ENCODE measurements at regions not wholly inside any gene's neighbourhood (a gene's known extent, or its start where the extent isn't known, plus 50 kb on each side); places are given as distances from the start of the nearest gene placed in this dataset.
"Not testable (repeated sequence)": the region's sequence is repeated elsewhere in the genome, so short reads cannot be mapped to it uniquely, and the experiment has no call there.

DNA sequence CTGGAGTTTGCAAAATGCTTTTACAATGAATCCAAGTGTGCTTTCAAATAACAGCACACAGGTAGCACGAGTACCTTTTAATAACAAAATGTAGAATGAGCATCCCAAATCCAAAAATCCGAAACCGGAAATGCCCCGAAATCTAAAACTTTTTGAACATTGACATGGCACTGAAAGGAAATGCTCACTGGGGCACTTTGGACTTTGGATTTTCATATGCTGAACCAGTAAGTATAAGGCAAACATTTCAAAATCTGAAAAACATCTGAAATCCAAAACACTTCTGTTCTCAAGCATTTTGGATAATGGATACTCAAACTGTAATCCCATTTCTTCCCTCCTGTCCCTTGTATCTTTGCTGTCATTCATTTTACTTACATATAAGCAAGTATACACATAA, 50.1 kb downstream of the GCNT4 start:
- DNase-seq (ENCODE audit: extremely low read depth in 1 of 2, low read depth in 1 of 2): no peak

DNA sequence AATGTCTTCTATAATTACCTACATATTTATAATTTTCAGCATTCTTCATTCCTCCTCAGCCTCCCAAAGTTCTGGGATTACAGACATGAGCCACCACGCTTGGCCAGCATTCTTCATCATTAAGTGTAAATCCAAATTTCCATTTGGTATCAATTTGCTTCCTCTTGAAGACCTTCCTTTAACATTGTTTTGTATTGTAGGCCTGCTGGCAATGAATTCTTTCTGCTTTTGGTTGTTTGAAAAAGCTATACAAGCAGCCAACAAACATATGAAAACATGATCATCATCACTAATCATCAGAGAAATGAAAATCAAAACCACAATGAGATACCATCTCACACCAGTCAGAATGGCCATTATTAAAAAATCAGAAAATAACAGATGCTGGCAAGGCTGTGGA, 56.4 kb downstream of the GCNT4 start:
- DNase-seq (ENCODE audit: extremely low read depth in 1 of 2, low read depth in 1 of 2): no peak

DNA sequence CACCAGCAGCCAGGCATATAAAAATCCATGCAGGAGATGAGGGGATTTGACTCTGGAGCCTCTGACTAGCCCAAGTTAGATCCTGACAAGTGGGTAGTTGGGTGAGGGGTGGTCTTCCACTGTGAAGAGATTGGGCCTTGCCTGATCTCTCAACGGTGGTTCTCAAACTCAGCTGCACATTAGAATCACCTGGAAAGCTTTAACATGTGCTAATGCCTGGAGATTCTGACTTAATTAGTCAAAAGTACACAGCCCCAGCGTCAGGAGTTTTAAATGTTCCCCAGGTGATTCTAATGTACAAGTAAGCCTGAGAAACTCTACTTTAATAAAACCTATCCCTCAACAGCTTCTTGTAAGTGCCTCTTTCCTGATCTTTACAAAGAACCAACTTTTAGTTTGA, 57.5 kb downstream of the GCNT4 start:
- DNase-seq (ENCODE audit: extremely low read depth in 1 of 2, low read depth in 1 of 2): no peak

DNA sequence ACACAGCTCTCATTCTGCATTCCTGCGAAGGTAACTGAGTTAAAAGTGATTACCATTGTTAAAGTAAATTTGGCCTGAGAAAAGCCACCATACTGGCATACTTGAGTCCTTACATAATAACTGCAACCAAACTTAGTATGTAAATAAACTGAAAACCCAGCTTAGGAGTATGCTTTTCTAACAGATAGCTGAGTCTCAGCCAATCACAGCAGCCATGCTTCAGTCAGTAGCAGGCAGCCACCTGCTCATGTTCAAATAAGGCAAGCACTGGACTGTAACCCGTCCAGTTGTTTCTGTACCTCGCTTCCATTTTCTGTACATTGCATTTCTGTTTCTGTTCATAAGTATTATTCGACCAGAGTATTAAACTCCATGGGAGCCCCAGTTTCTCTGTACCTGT, 58.6 kb downstream of the GCNT4 start:
- no peak for DNase-seq (ENCODE audit: extremely low read depth in 1 of 2, low read depth in 1 of 2)

DNA sequence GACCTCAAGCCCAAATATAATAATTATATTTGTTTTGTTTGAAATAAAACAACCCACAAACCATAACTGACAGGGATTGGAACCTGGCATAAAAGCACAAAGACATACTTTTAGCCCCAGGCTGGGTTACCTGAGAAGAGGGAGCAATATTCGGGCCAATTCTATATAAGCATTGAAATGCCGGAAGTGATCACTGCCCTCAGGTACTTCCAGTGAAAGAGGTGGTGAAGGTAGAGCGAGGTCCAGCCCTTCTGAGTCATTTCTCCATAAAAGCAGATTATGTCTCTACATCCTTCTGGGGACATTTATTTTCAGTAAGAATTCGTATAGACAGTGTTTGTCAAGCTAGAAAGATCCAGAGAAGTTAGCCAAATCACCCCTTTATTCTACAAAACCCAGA, 59.6 kb downstream of the GCNT4 start:
- no peak for DNase-seq (ENCODE audit: extremely low read depth in 1 of 2, low read depth in 1 of 2)

DNA sequence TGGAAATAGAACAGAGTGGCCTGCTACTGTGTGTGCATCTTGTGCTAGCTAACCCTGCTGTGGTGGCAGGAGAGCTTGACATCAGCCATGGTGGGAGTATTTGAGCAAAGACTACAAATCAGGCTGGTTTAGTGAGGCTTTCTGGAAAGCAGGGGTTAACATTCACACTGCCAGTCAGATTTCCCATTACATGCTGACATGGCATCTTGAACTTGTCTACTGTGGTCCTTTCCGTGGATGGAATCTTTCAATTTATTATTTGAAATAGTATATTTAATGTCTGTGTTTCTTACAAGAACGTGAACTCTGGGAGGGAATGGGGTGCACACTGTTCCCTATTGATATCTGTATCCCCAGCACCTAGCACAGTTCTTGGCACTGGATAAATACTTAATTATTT, 60.8 kb downstream of the GCNT4 start:
- DNase-seq (ENCODE audit: extremely low read depth in 1 of 2, low read depth in 1 of 2): no peak

DNA sequence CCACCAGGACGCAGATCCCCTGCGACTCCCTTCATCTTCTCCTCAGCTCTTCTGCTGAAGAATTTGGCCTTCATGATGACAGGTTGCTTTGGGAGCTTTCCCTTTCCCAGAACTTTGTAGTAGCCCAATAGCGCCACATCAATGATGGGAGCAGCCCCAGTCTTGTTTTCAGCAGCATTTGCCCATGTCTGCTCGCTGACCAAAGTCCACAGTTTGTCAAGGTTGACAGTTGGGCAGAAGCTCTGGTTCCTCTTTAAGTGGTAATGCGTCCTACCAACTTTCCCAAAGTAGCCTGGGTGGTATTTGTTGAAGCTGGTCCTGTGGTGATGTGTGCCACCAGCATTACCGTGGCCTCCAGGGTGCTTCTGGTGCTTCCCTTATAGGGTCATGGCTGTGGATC, 62.2 kb downstream of the GCNT4 start:
- DNase-seq (ENCODE audit: extremely low read depth in 1 of 2, low read depth in 1 of 2): no peak

DNA sequence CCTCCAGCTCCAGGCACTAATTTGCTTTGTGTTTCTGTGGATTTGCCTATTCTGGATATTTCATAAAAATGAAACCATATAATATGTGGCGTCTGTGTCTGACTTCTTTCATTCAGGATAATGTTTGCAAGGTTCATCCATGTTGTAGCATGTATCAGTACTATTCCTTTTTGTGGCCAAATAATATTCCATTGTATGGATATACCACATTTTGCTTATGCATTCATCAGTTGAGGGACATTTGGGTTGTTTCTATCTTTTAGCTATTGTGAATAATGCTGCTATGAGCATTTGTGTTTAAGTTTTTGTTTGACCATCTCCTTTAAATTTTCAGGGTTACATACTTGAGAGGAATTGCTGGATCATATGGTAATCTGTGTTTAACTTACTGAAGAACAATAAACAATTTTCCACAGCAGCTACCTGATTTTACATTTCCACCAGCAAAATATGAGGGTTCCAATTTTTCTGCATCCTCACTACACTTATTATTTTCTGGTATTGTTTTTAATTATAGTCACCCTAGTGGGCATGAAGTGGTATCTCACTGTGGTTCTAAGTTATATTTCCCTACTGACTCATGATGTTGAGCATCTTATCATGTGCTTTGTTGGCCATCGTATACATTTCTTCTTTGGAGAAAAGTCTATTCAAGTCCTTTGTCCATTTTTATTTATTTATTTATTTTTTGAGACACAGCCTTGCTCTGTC, 63.9 kb downstream of the GCNT4 start:
- DNase-seq (ENCODE audit: extremely low read depth in 1 of 2, low read depth in 1 of 2): no peak

DNA sequence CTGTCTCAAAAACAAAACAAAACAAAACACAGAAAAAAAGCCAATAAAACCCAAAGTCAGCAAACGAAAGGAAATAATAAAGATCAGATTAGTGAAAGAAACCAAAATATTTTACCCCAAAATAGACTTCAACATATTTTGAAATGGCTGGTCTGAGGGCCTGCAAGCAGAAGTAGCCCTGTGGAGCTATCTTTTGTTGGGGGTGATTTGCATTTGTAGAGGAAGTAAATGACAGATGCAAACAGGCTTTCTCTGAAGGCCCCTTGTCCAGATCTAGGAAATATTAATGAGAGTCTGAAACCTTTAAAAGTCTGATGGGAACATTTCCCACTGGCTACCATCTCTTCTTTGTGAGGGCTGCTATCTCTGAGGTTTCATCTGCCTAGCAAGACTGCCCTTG, 74.0 kb downstream of the GCNT4 start:
- DNase-seq (ENCODE audit: extremely low read depth in 1 of 2, low read depth in 1 of 2): no peak

DNA sequence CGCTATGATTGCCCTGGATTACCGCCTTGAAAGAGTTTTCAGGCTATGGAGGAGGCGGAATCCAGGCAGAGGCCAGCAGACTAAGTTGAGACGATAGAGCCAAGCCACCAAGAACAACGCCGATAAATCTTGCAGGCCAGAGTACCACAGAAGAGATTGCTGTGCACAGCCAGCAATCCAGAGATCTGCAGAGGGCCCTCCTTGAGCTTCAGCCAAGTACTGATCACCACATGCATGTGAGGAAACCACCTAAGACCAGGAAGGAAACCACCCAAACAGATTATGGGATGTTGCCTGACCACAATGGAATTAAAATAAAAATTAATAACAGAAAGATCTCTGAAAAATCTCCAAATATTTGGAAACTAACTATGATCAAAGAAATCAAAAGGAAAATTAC, 74.9 kb downstream of the GCNT4 start:
- no peak for DNase-seq (ENCODE audit: extremely low read depth in 1 of 2, low read depth in 1 of 2)

DNA sequence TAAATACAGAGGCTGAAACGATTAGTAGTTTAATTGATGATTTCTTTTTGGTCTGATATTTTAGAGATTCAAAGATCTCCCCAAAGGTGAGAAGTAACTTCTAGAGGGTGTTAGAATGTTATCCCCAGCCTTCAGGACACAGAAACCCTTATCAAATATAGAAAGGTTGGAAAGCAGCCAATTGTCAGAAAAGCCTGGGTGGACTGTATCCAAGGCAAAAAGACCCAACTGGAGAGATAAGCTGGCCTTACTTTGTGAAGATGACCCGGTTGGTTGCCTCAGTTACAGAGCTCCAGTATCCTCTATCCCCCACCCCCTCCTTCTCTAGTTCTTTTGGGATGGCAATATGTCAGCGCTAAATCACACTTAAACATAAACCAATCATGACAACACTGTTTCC, 75.7 kb downstream of the GCNT4 start:
- no peak for DNase-seq (ENCODE audit: extremely low read depth in 1 of 2, low read depth in 1 of 2)

DNA sequence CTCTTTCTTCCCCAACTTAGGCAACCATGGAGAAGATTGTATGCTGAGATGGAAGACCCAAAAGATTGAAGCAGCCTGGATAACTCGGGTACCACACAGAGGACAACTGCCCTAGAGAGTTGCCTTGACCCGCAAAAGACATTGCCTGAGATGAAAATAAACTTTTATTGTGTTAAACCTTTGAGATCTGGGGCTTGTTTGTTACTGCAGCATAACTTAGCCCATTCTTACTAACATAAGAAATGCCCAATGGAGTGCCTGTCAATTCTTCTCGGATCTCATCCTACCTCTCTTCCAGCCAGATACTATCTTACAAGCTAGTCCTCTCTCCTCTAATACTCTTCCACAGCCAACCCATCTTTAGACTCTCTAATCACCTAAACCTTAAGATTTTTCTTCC, 76.8 kb downstream of the GCNT4 start:
- no peak for DNase-seq (ENCODE audit: extremely low read depth in 1 of 2, low read depth in 1 of 2)

DNA sequence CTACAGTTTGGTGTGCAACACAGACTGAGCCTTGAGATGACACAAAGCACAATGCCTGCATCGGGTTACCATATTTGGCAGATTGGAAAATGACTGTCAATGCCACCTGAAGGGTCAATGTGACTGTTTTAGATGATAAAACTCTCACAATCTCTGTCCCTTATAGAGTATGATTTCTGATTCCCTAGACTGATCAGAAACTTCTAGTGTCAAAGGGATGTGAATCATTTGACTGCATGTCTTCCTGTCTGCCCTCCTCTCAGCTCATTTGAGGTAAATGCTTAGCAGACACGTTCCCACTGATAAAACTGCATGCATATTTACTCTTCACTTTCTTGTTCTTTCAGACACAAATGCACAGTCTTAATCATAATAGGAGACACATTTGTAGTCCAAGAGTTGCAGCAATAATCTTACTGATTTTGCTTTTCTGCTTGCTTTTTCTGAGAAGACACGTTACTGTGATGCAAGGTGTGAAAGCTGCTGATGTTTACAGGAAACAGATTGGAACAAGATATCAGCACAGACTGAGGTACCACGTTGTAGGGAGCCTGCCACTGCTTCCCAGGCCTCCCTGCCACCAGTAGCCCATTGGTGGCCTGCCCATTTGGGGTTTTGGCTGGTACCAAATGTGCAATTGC, 77.8 kb downstream of the GCNT4 start:
- peak in 1 of 2 donors; percentile 13 for DNase-seq (ENCODE audit: extremely low read depth in 1 of 2, low read depth in 1 of 2)

DNA sequence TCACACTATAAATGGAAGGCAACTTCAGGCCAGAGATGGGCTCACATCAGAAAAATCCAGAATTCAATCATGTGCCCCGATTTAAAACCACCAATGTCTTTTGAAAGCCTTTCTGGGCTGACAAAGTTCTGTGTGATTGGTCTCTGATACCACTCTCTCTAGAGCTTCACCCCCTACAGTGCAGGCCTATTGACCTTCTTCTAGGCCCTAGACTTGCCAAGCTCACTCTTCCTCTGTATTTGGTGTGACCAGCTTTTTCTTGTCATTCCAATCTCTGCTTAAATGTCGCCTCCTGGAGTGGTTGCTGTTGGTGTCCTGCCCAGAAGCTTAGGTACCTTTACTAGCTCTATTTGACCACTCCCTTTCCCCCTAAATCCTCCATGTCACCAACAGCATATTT, 78.7 kb downstream of the GCNT4 start:
- no peak for DNase-seq (ENCODE audit: extremely low read depth in 1 of 2, low read depth in 1 of 2)

DNA sequence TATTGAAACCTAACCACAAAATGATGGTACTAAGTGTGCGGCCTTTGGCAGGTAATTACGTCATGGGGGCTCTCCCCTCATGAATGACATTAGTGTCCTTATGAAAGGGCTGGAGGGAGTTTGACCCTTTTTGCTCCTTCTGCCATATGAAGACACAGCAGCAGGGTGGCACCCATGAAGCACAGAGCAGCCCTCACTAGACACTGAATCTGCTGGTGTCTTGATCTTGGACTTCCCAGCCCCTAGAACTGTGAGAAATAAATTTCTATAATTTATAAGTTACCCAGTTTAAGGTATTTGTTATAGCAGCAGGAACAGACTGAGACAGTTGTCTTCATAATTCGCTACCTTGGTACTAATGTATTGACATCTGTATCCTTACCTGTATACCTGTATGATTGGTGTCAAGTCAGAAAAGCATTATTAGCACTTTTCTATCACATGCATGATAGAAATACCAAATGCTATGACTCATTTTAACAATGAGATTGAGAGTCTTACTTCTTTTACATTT, 80.4 kb downstream of the GCNT4 start:
- DNase-seq (ENCODE audit: extremely low read depth in 1 of 2, low read depth in 1 of 2): no peak

DNA sequence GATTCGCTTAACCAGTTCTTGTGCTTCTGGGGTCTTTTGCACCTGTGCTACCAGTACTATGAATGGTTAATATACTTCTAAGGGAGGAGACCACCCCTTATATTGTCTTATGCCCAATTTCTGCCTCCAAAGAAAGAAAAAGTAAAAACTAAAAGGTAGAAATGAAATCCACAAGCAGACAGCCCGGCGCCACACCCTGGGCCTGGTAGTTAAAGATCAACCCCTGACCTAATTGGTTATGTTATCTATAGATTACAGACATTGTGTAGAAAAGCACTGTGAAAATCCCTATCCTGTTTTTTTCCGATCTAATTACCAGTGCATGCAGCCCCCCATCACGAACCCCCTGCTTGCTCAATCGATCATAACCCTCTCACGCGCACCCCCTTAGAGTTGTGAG, 81.5 kb downstream of the GCNT4 start:
- DNase-seq (ENCODE audit: extremely low read depth in 1 of 2, low read depth in 1 of 2): not testable (repeated sequence)

DNA sequence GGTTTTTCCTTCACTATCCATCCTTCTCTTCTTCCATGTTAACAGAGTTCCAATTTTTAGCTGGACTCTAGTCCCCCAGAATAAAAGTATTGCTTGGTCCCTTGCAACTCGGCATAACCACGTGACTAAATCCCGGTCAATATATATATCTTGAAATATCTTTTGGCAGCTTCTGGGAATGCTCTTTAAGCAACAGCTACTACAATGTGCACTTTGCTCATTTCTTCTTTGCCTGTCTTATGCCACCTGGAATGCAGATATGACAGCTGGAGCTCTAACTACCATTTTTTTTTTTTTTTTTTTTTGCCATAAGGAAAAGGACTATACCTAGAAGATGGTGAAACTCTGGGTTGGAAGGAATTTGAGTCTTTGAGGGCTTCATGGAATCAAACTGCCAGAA, 82.6 kb downstream of the GCNT4 start:
- no peak for DNase-seq (ENCODE audit: extremely low read depth in 1 of 2, low read depth in 1 of 2)

DNA sequence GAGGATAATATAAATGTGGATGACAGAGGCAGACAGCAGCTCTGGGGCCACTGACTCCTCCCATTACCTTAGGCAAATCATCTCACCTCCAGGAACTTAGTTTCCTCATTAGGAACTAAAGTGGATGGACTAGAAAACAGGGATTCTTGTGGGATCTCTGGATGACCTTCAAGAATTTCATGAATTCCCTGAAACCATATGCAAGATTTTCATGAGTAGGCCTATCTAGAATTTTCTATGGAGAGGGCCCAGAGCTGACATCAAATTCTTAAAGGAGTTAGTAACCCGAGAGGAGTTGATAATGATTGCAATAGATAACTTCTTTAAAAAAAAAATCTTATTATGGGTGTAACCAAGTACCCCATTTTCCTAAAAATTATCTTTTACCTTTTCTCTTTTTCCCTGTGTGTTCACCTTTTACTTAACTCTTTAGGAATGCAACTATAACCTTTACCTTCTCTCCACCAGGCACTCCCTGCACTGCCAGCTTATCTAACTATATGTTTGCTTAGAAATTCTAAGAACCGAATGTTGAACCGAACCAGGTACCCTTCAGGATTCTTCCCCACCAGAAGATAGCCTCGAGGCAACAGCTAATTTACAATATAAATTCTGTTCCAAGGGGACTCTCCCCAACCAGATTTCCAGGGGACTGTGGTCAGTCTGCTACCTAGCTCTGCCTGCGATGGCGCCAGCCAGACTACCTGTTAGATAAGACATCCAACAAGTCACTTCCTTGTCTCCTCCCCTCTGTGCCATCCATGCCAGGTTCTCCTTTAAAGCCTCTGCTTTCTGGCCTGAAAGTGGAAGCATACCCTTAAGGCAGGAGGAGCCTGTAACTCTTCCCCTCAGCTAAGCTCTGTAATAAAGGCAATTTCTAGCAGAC, 86.0 kb downstream of the GCNT4 start:
- no peak for DNase-seq (ENCODE audit: extremely low read depth in 1 of 2, low read depth in 1 of 2)

DNA sequence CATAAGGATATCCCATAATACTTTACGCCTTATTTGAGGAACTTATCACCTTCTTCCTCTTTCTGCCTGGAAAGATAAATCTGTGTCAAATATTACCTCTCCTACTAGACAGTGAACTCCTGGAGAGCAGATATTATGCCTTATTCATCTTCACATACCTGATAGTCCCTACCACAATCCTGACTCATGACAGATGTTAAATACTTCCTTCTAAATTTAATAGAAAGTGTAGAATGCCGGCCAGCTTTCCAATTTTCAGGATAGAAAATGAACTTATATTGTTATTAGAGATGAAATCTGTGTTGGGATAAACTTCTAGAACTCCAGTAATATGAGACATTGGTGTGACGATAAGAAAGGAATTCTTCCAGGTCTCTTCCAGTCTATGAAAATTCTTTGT, 89.0 kb downstream of the GCNT4 start:
- DNase-seq (ENCODE audit: extremely low read depth in 1 of 2, low read depth in 1 of 2): no peak

DNA sequence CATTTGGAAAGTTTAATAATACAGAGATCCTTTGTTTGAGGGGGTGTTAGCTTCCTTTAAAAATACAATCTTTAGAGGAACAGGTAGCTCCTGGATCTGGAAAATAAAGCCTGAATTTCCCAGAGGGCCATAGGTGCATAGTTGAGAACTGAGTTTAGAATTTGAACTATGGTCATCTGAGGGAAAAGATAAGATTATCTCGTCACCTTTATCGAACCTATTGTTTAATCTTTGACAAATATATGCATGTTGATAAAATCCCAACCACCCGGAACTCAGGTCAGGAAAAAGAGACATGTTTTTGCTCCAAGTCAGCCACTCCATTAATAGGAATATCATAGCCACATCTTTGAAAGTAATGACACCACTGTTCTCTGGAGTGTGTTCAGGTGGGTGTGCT, 91.7 kb upstream of the FAM169A start:
- no peak for DNase-seq (ENCODE audit: extremely low read depth in 1 of 2, low read depth in 1 of 2)

DNA sequence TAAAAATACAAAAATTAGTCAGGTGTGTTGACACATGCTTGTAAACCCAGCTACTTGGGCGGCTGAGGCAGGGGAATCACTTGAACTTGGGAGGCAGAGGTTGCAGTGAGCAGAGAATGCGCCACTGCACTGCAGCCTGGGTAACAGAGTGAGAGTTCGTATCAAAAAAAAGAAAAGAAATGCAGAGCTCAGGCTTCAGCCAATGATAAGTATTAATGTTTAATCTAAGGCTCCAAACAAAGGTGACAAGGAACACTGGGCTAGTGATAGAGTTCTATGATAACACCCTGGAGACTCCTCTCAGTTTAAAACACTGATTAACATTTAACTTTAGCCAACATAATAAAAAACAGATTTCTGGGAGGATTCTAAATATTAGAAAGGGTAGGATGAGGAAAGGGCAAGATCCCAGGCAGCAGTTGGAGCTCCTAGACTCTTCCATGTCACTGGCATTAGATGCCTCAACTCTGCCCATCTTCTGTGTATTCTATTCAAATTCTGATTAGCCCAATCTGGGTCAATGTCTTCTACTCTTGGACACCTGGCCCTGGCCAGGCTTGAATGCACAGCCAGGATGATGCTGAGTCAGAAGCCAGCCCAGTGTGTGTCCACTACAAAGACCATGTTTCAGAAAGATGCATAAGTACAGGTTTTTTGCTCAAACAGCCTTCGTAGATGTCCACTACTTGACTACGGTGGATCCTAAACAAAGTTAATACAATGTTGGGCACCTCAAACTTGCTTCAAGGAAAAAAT, 91.0 kb upstream of the FAM169A start:
- no peak for DNase-seq (ENCODE audit: extremely low read depth in 1 of 2, low read depth in 1 of 2)
